Chondrocyte (in vitro differentiated cells): ENCODE measurements at regions not wholly inside any gene's neighbourhood (a gene's known extent, or its start where the extent isn't known, plus 50 kb on each side); places are given as distances from the start of the nearest gene placed in this dataset.

ENCODE experiments used
- DNase-seq: peaks from one replicate; pipeline ENCODE4 v3.0.0; 2021; ENCODE audit warnings: mixed read lengths, low spot score
- H3K27ac Mint-ChIP-seq: one replicate; pipeline ENCODE4 v1.8.0; 2021; ENCODE audit warnings: mild to moderate bottlenecking, moderate library complexity, mixed read lengths; ENCODE audit not compliant: unreplicated experiment
- H3K27me3 Mint-ChIP-seq: 2 replicates; pipeline ENCODE4 v1.8.0; 2021; ENCODE audit warnings: low read depth, mixed read lengths
- H3K36me3 Mint-ChIP-seq: 2 replicates; pipeline ENCODE4 v1.8.0; 2021; ENCODE audit warnings: low read depth, mixed read lengths
- H3K4me1 Mint-ChIP-seq: 2 replicates; pipeline ENCODE4 v1.8.0; 2021; ENCODE audit warnings: low read depth, mild to moderate bottlenecking, mixed read lengths
- H3K4me3 Mint-ChIP-seq: one replicate; pipeline ENCODE4 v1.8.0; 2021; ENCODE audit warnings: mild to moderate bottlenecking, moderate library complexity, mixed read lengths; ENCODE audit not compliant: unreplicated experiment
- H3K9me3 Mint-ChIP-seq: 2 replicates; pipeline ENCODE4 v1.8.0; 2021; ENCODE audit warnings: low read depth, mixed read lengths
- TF ChIP-seq, protein P1 (sequence below): fragments of 200-600 bp; sonication (generic); IDR thresholded peaks from 2 replicates; pipeline ENCODE4 v1.5.0; 2021; ENCODE audit warnings: antibody characterized with exemption, mild to moderate bottlenecking, moderate library complexity

DNA sequence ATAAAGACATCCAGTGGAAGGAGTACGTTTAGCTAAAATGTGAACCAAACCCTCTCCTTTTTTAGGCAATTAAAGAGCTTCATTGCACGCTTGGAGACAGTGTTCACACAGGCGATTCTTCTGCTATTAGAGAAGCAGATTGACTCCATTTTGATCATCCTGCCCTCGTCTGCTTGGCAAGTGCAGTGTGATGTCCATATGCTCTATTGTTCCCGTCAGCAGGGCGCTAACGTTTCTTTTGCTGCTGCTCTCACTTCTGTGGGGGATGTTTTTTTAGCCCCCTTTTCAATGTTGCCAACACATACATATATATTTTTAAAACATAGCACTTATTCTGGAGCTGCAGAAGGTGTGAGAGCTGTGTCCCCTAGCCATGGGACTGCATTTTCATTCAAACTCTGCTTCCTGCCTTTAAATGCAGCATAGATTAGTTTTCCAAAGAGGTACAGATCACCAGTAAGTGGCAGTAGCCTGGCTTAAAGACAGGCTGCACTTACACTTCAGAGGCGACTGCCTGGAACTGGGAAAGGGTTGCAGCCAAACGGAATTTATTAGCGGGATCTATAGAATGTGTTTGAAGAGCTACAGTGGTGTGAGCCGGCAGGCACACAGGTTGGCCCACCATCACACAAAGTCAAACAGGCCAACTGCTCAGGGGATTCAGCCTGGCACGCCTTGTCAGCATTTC, 292.6 kb upstream of the DPH6 start:
- Mint-ChIP-seq H3K4me1 (peaks cover 27% of the 10 kb centered on the region), H3K4me3 (no peak overlapping the region), H3K27ac (no peak overlapping the region), H3K9me3 (peaks cover 3% of the 10 kb centered on the region), H3K27me3 (no peaks in the 10 kb centered on the region), H3K36me3 (no peaks in the 10 kb centered on the region)
- no peak for DNase-seq
- TF ChIP-seq, protein P1, sequence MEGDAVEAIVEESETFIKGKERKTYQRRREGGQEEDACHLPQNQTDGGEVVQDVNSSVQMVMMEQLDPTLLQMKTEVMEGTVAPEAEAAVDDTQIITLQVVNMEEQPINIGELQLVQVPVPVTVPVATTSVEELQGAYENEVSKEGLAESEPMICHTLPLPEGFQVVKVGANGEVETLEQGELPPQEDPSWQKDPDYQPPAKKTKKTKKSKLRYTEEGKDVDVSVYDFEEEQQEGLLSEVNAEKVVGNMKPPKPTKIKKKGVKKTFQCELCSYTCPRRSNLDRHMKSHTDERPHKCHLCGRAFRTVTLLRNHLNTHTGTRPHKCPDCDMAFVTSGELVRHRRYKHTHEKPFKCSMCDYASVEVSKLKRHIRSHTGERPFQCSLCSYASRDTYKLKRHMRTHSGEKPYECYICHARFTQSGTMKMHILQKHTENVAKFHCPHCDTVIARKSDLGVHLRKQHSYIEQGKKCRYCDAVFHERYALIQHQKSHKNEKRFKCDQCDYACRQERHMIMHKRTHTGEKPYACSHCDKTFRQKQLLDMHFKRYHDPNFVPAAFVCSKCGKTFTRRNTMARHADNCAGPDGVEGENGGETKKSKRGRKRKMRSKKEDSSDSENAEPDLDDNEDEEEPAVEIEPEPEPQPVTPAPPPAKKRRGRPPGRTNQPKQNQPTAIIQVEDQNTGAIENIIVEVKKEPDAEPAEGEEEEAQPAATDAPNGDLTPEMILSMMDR: no peak

DNA sequence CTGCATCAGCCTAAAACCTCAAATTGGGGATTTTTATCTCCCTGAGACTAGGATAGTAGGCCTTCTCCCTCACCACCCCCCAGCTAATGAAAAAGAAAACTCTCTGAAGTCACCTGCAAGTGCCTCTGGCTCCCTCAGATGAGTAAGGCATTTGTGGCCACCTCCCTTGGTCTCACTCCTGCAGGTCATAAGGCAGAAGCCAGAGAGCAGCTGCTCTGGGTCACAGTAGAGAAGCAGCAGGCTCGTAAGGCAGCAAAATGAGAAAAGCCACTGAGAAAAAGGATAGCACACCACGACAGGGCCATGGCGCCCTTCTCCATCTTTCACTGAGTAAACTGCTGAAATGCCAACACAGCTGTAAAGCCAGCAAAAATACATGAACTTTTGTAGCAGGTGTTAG, 296.7 kb upstream of the DPH6 start:
- no peak for DNase-seq
- Mint-ChIP-seq H3K4me3 (no peak overlapping the region), H3K27me3 (no peaks in the 10 kb centered on the region), H3K36me3 (no peaks in the 10 kb centered on the region), H3K4me1 (peaks cover 14% of the 10 kb centered on the region), H3K27ac (no peak overlapping the region), H3K9me3 (peaks cover 2% of the 10 kb centered on the region)
- TF ChIP-seq, protein P1: no peak

DNA sequence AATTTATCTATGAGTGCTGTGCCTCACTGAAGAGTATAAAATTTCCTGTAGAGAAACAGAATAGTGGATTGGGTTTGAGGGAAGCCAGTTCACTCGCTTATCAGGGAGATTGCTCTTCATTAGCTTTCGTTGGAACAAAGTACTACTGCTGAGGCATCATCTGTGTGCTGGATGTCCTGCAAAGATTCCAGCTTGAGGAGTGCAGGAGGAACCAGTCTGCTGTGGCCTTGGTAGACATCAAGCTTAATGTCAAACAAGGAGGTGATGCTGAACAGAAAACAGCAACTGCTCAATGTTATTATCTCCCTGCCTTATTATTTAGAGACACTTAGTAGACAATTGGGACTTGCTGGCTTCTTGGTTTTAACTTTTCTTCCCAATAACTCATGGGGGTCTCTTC, 297.5 kb upstream of the DPH6 start:
- H3K4me1 Mint-ChIP-seq: peaks cover 14% of the 10 kb centered on the region
- TF ChIP-seq, protein P1: no peak
- no peak overlapping the region for H3K27ac Mint-ChIP-seq
- no peaks in the 10 kb centered on the region for H3K27me3 Mint-ChIP-seq
- no peaks in the 10 kb centered on the region for H3K36me3 Mint-ChIP-seq
- H3K4me3 Mint-ChIP-seq: no peak overlapping the region
- DNase-seq: no peak
- peaks cover 2% of the 10 kb centered on the region for H3K9me3 Mint-ChIP-seq

DNA sequence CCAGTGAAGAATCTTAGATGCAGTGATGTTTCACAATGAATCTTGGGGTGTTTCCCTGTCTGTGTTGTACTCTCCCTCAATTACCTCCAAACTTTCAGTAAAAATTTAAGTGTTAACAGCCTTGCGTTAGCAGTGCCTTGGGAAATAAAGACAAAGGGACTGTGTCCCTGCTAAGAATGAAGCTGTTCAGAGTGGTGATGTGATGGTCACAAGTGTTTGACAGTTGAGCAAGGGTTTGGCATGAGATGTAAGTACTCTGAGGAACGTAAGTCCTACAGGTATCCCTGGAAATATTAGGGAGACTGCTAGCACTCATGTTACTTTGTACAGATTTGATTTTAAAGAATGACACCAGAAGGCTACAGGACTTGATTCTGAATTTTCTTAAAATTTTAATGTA, 304.3 kb upstream of the DPH6 start:
- no peaks in the 10 kb centered on the region for H3K27me3 Mint-ChIP-seq
- no peak for DNase-seq
- no peak overlapping the region for H3K27ac Mint-ChIP-seq
- H3K4me1 Mint-ChIP-seq: peaks cover 8% of the 10 kb centered on the region
- H3K4me3 Mint-ChIP-seq: no peak overlapping the region
- peaks cover 4% of the 10 kb centered on the region for H3K9me3 Mint-ChIP-seq
- TF ChIP-seq, protein P1: no peak
- no peaks in the 10 kb centered on the region for H3K36me3 Mint-ChIP-seq

DNA sequence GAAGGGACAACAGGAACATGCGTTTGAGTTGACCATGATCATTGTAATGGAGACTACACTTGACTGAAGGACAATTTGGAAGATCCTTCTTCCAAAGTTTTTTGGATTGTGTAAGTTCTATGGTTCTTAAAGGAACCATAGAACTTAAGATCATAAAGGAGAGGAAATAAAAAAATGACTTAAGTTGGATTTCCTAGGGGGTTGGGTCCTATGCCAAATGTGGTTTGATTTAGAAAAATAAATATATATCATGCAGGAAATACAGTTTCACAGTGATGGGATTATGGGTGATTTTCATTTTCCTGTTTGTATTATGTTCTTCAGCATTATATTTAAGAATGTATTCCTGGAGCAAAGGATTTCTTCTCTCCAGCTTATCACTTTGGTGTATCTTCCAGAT, 305.5 kb upstream of the DPH6 start:
- Mint-ChIP-seq H3K4me3 (no peak overlapping the region), H3K27ac (no peak overlapping the region), H3K9me3 (peaks cover 2% of the 10 kb centered on the region), H3K27me3 (no peaks in the 10 kb centered on the region), H3K4me1 (peaks cover 8% of the 10 kb centered on the region), H3K36me3 (no peaks in the 10 kb centered on the region)
- TF ChIP-seq, protein P1: no peak
- DNase-seq: no peak
